ENCODE measurements at regions not wholly inside any gene's neighbourhood (a gene's known extent, or its start where the extent isn't known, plus 50 kb on each side); places are given as distances from the start of the nearest gene placed in this dataset.
"Not testable (repeated sequence)": the region's sequence is repeated elsewhere in the genome, so short reads cannot be mapped to it uniquely, and the experiment has no call there.

DNA sequence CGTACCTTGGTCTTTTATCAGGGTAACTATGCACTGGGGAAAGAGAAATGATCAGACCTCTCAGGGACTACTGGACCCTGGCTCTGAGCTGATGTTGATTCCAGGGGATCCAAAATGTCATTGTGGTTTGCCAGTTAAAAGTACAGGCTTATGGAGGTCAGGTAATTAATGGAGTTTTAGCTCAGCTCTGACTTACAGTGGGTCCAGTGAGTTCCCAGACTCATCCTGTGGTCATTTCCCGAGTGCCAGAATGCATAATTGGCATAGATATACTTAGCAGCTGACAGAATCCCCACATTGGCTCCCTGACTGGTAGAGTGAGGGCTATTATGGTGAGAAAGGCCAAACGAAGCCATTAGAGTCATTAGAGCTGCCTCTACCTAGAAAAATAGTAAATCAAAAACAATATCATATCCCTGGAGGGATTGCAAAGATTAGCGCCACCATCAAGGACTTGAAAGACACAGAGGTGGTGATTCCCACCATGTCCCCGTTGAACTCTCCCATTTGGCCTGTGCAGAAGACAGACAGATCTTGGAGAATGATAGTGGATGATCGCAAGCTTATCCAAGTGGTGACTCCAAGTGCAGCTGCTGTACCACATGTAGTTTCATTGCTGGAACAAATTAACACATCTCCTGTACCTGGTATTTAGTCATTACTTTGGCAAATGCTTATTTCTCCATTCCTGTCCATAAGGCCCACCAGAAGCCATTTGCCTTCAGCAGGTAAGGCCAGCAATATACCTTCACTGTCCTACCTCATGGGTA is 152.4 kb downstream of the THBS2 start:
- no peak for DNase-seq (ENCODE audit: low read depth)

GRCh38 chr6:169099411-169100202 is 154.0 kb downstream of the THBS2 start:
- DNase-seq (ENCODE audit: low read depth), result no peak

- DNase-seq (ENCODE audit: low read depth), result not testable (repeated sequence)
These were observed 155.0 kb downstream of the THBS2 start for GRCh38 chr6:169098651-169099050.

- DNase-seq (ENCODE audit: low read depth), result no peak
These were observed 155.5 kb downstream of the THBS2 start for GRCh38 chr6:169098116-169098515.

DNA sequence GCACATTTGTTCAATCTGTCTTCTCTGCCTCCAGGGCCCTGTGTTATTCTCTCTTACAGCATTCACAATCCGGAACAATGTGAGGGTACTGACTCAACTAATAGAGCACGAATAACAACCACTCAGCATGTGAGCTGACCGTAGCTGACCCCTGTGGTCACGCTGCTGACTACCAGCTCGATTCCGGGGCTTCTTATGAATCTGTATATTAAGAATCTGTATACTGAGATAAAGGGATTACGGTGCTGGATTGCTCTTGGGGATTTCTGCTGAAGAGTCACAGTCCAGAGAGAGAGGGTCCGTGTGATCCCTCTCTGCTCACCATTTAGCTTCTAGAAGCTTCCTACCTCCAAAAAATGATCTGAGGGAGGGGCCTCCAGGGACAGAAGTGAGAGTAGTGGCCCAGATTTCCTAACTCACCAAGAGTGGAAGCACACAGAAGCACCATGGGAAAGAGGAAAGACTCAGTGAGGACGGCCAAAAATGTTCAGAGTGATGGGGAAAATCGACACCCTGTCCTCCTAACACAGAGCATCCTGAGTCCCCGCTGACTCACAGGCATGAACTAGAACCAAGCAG is 156.2 kb downstream of the THBS2 start:
- no peak for DNase-seq (ENCODE audit: low read depth)

GRCh38 chr6:169096388-169096787 is 157.3 kb downstream of the THBS2 start:
- DNase-seq (ENCODE audit: low read depth), result no peak

DNA sequence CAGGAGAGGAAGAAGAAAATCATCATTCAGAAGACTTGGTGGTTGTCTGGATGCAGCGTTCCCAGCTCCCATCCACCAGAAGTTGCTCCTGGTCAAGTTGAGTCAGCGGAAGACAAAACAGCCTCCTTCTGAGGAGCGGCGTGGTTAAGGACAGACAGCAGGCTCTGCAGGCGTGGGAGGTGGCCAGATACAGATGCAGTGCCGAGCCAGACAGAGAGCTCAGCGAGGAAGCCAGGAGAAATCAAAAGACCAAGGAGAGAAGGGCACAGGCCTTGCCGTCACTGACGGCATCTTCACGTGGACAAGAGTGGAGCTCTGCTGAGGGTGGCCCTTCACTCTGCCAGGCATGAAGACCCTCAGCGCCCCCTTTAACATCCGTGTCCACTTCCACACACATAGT is 158.5 kb downstream of the THBS2 start:
- DNase-seq (ENCODE audit: low read depth), result no peak

- DNase-seq (ENCODE audit: low read depth), result no peak
These were observed 159.1 kb downstream of the THBS2 start for GRCh38 chr6:169094552-169094950.

DNA sequence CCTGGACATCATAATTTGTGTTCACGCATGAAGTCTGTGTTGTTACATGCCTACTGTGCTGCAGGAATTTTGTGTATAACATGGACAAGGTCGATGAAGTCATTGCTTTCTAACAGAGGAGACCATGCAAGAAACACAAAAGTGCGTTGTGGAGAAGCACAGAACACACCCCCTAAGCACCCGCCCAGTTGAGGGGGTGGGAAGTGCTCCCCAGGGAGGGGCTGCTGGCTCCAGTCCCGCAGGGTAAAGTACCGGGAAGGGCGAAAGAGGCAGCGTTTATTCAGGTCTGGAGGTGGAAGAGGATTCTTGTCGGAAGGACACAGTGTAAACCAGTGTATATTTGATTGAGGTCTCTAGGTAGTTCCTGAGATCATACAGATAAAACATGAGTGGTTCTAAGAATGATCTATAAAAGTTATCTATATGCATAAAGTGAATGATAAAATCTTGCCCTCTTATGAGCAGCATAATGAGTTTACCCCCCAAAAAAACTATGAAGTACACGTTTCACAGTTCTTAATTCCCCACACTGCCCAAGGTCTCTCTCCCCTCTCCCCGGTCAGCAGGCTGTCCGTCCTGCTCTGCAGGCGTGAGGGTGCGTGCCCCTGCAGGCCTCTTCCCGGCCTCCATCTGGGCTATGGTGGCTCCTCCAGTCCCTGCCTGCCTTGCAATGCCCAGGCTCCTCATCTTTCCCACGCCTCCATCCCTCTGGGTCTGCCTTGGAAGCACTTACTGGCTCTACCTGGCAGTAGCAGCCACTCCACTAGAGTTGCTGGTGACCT is 159.7 kb downstream of the THBS2 start:
- DNase-seq (ENCODE audit: low read depth), result no peak

DNA sequence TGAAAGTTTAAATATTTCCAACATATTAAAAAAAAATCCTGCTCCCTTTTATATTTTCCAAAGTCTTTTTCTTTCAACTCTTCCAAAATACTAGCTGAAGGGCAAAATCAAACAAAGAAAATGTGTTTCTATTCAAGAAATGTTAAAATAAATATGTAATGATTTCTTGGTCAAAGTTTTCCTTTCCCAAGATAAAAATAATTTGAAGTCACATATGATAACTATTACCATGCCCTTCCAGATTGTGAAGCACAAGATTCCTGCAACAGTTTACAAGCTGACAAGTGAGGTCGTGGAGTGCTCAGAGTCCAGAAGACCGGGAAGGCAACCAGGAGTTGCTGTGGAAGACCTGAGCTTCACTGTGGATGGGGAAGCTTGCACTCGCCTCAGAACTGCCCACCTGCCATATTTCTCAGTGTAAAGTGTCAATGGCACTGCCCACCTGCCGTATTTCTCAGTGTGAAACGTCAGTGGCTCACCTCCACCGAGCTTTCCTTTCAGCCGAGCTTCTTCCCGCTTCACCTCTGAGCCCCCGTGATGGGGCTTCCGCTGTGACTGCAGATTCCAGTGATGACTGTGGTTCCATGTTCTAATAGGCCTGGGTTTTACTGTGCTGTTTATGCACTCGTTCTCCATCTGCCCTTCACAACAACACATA is 160.5 kb downstream of the THBS2 start:
- no peak for DNase-seq (ENCODE audit: low read depth)

DNA sequence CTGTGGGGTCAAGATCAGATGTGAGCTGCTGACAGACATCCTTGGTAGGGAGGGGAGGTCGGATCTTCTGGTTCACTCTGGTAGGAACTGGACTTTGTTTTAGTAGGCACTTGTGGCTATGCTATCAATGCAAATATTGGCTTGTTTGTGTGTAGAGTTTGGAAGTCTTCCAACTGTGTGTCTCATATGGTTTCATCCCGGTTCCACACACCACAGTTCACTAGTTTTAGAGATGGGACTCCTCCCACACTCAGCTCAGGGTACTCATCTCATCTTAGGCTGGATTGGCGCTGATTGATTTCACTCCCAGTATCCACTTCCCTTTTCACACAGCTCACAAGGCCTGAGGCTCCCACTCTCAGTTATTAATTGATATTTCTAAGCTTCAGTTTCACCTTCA is 161.3 kb downstream of the THBS2 start:
- no peak for DNase-seq (ENCODE audit: low read depth)

DNA sequence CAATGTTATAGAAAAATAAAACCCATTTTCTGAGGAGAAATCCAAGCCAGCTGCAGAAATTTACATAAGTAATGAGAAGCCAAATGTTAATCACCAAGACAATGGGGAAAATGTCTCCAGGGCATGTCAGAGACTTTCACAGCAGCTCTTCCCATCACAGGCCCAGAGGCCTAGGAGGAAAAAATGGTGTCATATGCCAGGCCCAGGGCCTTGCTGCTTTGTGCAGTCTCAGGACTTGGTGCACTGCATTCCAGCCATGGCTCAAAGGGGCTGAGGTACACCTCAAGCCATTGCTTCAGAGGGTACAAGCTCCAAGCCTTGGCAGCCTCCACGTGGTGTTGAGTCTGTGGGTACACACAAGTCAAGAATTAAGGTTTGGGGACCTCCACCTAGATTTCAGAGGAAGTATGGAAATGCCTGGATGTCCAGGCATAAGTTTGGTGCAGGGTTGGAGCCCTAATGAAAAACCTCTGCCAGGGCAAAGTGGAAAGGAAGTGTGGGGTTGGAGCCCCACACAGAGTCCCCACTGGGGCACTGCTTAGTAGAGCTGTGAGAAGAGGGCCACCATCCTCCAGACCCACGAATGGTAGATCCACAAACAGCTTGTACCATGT is 163.0 kb downstream of the THBS2 start:
- not testable (repeated sequence) for DNase-seq (ENCODE audit: low read depth)

DNA sequence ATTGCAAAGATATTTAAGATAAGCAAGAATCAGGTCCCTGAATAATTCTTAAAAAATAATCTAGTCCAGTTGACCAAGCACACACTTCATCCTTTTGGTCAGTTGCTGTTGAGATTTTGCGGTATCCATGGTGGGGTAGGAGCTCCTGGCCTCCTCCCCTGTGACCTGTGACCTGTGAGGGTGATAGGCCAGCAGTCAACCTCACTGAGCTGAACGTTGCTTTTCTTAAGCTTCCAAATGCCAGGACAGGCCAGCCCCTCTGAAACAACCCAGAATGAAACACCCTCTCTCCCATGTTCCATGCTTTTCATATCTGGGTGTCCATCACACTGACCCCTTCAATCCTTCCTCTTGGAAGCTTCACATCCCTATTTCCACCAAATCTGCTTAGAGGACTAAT is 164.9 kb downstream of the THBS2 start:
- no peak for DNase-seq (ENCODE audit: low read depth)

DNA sequence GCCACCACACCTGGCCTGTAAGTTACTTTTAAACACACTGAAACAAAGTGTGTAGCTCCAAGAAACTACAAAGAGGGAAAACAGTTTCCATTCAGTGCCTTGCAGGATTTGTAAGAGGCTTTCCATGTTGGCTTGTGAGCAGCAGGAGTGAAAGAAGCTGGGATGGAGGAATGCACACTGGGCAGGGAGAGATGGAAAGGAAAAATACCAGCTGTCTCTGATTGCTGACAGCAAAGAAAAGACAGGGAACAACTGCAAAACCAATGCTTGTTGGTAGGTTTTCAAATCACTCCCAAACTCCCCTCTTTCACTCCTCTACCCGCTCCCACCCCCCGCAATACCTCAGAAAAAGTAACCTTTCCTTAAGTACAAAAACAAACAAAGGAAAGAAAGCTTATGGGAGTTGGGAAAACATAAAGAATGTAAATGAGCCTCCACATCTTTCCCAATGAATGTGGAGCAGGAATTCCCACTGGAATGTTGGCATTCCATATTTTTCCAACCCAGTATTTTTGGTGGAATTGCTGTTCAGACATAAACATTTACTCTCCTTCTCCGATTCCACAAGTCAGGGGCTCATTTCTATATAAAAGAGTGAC is 166.1 kb downstream of the THBS2 start:
- DNase-seq (ENCODE audit: low read depth), result no peak

GRCh38 chr6:169086616-169087015 is 167.0 kb downstream of the THBS2 start:
- DNase-seq (ENCODE audit: low read depth), result not testable (repeated sequence)

DNA sequence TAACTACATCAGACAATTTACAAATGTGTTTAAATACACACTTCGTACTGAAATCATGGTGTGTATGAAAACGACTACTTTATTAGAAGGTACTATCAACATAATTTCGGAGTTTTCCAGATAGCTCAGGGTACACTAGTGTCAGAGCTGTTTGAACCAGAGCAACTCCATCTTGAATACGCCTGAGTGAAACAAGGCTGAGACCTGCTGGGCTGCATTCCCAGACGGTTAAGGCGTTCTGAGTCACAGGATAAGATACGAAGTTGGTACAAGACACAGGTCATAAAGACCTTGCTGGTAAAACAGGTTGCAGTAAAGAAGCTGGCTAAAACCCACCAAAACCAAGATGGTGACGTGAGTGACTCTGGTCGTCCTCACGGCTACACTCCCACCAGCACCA is 167.6 kb downstream of the THBS2 start:
- DNase-seq (ENCODE audit: low read depth), result no peak

- no peak for DNase-seq (ENCODE audit: low read depth)
These were observed 168.2 kb downstream of the THBS2 start for GRCh38 chr6:169085466-169085865.

DNA sequence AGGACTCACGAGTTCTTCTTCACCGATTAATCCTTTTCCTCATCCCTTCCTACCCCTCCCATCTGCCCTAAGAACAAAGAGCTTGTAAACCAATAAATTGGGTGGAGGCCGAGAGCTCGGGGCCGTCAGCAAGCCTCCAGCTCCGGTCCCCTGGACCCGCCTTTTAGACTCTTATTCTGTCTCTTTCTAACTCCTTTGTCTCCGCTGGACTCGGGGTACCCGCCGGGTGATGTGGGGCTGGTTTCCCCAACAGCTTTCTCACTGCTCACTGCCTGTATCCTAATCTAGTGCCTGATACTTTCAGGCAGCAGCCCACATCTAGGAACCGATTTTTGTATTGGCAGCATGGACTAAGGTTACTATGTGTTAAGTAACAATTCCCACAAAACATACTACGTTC is 169.1 kb downstream of the THBS2 start:
- DNase-seq (ENCODE audit: low read depth), result not testable (repeated sequence)

GRCh38 chr6:169084067-169084466 is 169.6 kb downstream of the THBS2 start:
- no peak for DNase-seq (ENCODE audit: low read depth)

- no peak for DNase-seq (ENCODE audit: low read depth)
These were observed 170.2 kb downstream of the THBS2 start for GRCh38 chr6:169083508-169083874.

Data from T follicular helper cell (primary cell).